HG03442 (cell line): ENCODE measurements at regions not wholly inside any gene's neighbourhood (a gene's known extent, or its start where the extent isn't known, plus 50 kb on each side); places are given as distances from the start of the nearest gene placed in this dataset.
"Not testable (repeated sequence)": the region's sequence is repeated elsewhere in the genome, so short reads cannot be mapped to it uniquely, and the experiment has no call there.

ENCODE experiments used
- ATAC-seq: cut with Tn5 transposase; IDR thresholded peaks from one replicate; pipeline ENCODE4 v1.9.1; 2021; ENCODE audit warnings: mild to moderate bottlenecking, moderate library complexity; ENCODE audit not compliant: unreplicated experiment

DNA sequence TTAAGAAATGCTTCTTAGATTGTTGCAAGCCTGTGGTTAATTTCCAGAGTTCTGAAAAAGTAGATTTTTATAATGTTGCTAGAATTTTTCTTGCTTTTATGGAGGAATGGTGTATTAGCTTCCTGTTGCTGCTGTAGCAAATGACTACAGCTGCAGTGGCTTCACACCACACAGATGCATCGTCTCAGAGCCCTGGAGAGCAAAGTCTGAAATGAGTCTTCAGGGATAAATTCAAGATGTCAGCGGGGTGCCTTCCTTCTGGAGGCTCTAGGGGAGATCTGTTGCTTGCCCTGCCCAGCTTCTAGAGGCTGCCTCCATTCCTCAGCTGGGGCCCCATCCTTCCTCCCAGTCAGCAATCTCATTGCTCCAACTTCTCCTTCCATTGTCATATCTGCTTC is 187.8 kb downstream of the ZNF516 start:
- no peak for ATAC-seq

GRCh38 chr18:76306685-76307292 is 188.3 kb downstream of the ZNF516 start:
- ATAC-seq = no peak

GRCh38 chr18:76285866-76286265 is 209.2 kb downstream of the ZNF516 start:
- ATAC-seq = no peak

DNA sequence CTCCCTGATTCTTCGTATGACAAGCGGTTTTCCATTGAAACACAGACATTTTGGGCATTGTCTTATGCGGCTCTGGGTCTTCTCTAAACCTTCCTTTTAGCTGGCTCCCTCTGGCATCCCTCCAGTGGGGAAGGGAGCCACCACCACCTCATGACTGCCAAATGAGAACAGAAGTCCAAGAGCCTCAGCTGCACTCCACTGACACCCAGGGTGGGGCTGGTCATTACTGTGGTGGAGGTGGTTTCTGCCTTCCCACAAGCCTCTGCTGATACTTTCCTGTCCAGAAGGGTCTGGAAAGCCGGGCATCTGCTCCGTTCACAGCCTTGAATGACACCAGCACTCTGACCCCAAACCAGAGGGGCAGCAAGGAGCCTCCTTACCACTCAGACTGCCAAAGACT is 213.5 kb downstream of the ZNF516 start:
- ATAC-seq = no peak

DNA sequence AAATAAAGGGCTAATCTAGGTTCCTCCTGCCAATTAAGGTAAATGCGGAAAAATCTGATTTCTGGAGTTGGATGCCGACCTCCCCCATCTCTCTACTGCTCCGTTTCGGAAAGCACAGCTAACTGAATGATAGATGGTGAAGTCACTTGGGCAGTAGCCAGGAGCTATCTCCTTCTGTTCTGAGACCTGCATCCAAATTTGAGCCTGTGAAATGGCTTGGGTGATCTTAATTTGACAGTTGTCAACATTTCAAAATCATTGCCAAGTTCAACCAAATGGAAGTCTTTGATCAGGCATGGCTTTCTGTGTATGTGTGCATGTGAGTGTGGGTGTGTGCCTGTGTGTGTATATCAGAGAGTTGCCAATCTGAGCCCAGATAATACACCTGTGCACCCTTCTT is 217.2 kb downstream of the ZNF516 start:
- no peak for ATAC-seq

DNA sequence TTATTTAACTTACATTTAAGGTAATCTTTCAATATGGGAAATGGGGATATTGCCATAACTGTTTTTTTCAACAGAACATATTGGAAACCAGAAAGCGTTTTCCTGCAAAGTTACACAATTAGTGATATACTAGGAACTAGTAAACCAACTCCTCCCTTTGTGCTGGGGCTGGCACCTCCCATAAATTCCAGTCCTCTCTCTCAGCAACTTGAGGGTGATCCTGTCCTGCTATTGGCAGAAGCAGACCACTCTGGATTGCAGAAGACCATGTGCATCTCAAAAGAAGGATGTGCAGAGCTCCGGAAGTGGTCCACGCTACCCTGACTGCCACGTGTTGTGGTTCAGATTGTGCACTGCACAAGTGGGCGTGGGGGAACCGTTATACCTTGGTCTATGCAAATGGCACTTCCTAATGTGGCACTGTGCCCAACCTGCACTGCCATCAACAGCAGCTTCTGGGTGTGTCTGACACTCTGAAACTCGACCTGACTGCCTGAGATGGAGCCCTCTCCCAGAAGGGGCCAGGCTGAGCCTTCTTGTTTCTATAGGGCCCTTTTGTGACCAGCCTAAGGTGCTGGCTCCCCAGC is 219.2 kb downstream of the ZNF516 start:
- ATAC-seq = no peak

GRCh38 chr18:76274468-76275289 is 220.4 kb downstream of the ZNF516 start:
- no peak for ATAC-seq

DNA sequence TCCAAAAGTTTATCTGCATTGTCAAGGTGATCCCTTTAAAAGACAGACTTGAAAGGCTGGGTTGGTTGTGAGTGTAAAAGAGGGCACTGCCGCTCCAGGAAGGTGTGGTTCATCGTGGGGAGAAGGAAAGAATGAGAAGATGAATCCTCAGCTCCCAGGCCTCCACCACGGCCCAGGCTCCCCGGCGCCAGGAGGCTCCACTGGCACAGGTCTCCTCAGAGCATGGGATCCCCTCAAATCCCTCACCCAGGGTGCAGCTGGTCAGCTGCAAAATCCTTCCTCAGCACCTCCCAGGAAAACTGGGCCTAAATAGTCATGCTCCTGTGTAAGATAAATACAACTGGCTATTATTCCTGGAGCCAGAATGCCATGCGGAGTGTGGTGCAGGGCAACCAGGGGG is 221.1 kb downstream of the ZNF516 start:
- ATAC-seq = no peak

DNA sequence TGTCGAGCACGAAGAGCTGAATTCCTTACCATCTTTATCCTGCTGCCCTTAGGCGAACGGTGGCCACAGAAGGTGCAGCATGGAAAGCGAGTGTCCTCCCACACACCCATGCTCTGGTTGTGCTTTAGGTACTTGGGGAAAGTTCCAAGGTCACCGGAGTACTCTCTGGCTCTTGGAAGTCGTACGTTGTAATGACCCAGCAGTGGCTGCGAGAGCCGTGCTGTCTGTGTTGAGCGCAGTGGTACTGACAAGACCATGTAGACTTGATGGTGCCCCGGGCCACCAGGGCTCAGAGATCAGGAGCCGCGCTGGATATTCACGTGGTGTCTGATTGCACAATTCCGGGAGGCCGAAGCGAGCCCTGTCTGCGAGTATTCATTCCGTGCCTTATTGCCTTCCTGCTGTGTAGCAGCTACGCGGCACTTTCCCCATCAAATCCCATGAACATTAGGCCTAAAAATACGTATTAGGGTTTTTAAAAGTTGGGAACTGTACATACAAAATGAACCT is 222.0 kb downstream of the ZNF516 start:
- ATAC-seq = no peak

- not testable (repeated sequence) for ATAC-seq
Measured at GRCh38 chr18:76267423-76267822, 227.6 kb downstream of the ZNF516 start.

DNA sequence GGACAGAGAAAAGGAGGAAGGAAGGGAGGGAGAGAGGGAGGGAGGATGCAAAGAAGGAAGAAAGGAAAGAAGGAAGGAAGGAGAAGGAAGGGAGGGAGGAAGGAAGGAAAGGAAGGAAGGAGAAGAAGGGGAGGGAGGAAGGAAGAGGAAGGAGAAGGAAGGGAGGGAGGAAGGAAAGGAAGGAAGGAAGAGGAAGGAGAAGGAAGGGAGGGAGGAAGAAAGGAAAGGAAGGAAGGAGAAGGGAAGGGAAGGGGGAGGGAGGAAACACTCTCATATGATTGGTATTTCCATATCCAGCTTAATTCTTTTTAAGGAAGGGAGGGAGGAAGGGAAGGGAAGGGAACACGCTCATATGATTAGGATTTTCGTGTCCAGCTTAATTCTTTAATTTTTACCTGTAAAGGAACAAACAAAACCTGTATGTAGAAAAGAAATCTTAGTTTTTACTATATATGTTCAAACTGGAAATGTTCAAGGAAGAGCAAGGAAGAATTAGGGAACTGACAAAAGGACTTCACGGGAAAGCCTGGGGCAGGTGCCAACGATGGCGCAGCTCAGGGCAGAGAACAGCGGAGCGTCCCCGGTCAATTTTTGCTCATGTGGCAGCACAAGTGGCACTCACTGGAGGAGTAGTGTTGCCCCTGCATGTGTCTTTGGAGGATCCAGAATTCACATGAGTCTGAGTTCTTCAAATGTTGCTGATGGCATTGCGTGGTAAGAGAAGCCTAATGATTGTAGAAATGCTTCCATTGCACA is 228.6 kb downstream of the ZNF516 start:
- ATAC-seq = no peak

GRCh38 chr18:76265497-76266235 is 229.4 kb downstream of the ZNF516 start:
- ATAC-seq = no peak

- ATAC-seq = no peak
Measured at GRCh38 chr18:76264876-76265250, 230.2 kb downstream of the ZNF516 start.

DNA sequence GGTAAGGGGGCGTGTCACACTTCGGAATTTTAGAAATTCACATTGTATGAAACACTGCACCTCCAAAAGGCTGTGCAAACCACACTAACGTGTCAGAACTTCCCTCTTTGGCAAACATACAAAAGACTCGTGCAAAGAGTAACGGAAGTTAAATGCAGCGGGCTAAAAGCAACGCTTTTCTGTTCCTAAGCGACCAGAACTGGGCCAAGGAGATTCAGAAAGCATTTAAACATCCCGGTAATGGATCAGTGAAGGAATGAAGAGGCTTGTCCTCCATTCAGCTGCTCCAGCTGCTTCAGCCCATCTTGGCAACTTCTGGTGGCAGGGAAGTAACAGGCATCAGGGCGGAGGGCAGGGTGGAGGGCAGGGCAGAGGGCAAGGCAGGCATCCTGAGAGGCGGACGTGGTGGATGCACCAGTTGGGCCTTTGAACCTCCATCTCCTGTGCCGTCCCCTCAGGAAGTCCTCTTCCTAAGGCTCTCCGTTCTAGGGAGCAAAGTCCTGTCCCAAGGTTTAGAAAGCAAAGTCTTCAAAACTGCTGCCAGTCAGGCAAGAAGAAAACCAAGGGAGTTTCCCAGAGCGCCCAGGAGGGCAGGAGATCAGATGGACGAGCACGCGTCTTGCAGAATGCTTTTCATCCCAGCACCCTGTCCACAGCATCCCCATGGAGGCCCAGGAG is 230.7 kb downstream of the ZNF516 start:
- no peak for ATAC-seq

- no peak for ATAC-seq
Measured at GRCh38 chr18:76263046-76264005, 231.7 kb downstream of the ZNF516 start.

GRCh38 chr18:76260941-76261472 is 234.0 kb downstream of the ZNF516 start:
- no peak for ATAC-seq

GRCh38 chr18:76259711-76260110 is 235.3 kb downstream of the ZNF516 start:
- ATAC-seq = no peak

- ATAC-seq = no peak
Measured at GRCh38 chr18:76259096-76259495, 235.9 kb downstream of the ZNF516 start.

DNA sequence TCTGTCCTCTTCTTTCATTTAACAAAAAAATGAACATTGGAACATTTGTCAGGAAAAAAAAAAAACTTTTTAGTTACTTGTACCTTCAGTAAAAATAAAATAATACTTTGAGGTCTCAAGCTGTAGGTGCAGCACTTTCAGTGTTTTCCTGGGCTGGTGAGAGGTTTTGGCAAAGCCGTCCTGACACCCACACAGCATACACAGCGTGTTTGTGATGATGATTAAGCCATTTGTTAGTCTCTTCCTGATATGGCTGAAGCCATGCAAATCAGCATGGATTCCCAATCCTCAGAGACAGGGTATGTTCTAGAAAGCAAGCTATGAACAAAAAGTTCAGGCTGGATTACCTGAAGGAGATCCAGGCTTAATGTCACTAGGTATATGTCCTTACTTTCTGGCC is 236.8 kb downstream of the ZNF516 start:
- ATAC-seq = no peak
